Activated CD8-positive, alpha-beta memory T cell treated with anti-CD3 and anti-CD28 coated beads, Interleukin-2, amount 50 U/mL, for 48 hours (primary cell): ENCODE measurements at regions not wholly inside any gene's neighbourhood (a gene's known extent, or its start where the extent isn't known, plus 50 kb on each side); places are given as distances from the start of the nearest gene placed in this dataset.

ENCODE experiments used
- DNase-seq: peaks from one replicate; pipeline ENCODE4 v3.0.0-alpha.2; 2020

DNA sequence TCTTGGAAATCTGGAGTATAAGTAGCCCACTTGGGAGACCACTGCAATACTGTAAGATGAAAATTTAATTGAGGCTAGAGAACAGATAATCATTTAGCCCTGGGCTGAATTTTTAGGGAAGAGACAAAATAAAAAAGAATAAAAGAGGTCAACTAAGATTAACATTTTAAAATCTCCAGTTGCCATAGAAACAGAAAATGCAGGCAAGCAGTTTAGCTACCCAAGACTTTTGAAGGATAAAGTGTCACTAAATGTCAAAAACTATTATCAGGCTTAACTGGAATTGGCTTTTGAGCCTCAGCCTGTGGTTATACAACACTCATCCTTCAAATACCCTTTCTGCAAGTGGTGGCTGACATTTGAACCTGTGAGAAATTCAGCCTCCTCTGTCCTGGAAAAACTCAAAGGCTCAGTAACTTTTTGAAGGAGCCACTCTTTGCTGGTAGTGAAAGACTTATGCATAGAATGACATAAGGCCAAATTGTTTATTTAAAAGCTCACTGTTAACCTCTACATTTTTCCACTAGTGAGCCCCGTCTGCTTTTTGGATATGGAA, 220.7 kb upstream of the KCNJ16 start:
- DNase-seq: no peak

DNA sequence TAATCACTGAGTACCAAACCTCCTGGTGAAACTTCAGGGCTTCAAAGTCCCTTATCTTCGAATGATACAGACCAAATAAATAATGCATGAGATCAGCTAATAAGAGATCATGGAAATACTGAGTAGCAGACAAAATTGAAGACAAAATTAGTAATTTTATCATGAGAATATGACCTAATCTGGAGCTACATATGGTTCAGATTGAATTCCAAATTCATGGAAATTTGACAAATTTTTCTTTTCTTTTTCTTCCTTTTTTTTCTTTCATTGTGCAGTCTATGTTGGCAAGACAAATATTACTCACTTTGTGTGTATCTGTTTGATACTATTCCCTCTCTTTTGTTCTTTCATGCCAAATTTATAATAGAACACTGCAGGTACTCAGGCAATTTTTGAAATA, 218.1 kb upstream of the KCNJ16 start:
- no peak for DNase-seq

DNA sequence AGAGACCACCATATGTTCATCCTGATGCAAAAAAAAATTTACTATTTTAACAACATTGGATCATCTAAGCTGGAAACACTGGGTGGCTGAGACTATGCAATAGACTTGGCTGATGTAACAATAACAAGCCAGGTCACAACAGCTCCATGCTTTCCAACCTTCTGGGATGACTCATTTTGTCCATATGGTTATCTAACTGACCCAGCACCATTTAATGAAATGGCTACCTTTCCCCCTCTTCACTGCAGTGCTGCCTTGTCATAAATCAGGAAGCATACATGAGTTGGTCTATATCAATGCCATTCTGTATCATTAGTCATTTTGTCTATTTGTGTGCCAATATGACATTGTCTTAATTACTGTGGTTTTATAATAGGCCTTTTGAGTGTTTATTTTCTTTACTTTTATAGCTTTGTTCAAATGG, 217.6 kb upstream of the KCNJ16 start:
- no peak for DNase-seq

DNA sequence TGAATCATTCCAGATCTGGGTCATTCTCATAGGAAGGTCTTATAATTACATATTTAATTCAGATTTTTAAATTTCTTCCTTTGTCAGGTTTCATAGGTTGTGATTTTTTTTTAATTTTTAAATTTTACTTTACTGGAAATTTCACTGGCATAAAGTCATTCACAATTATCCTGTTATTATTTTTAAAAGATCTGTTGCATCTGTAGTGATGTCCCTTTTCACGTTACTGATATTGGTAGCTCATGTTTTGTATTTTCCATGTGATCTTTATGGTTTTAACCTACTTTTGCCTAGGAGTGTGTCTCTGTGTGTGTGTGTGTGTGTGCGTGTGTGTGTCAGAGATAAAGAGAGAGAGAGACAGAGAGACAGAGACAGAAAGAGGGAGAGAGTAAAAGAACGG, 216.6 kb upstream of the KCNJ16 start:
- DNase-seq: no peak

DNA sequence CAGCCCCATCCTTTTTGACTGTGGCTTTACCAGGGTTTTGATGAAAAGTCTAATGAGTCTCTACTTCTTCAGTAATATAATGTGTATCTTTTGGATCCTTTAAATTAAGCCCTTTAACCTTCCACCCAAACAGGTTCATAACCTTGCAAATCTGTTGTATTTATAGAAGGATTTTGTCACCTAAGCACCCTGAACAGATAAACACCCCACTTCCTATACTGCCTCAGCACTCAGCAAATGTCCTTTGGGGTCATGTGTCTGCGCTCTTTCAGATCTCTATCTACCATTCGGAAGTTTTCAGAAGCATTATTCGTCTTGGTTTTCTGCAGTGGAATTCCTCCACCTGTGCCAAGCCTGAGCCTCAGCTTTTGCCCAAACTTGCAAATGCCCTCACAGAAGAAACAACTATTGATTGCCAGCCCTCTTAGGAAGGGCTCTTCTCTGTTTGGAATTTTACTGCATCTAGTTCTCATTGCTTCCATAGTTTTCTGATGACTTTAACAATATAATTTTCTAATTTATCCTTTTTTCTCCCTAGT, 214.8 kb upstream of the KCNJ16 start:
- DNase-seq: no peak

DNA sequence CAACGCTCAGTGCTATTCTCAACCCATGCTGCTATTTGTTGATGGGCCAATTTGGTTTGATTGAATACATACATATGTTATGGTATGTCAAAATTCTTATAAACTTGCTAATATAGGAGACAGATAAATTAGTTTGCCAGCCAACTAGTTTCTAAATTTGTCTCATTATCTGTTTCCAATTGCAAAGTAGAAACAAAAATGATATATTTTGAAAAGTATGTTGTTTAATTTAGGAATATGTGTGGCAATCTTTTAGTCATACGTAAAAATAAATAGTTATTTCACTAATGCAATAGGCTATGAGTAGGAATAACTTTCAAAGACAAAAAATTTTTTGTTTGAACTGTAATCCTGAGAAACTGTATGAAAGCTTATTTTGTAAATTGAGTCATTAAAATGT, 210.6 kb upstream of the KCNJ16 start:
- no peak for DNase-seq

DNA sequence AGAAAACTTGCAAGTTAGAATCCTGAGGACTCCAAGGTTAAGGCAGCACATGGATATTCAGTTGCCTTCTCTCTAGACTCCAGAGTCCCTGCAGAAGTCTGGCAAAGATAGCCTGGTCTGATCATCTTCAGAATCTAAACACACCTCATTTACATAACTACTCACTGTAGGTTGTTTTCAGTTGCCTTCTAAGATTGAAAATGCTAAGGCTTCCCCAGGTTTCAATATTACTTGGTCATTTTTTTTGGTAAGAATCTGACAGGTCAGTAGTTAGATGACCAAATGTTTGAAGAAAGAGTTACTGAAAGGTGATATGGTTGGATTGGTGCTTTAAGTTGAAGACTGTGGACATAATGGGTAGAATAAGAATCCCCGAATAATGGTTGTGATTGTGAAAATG, 205.4 kb upstream of the KCNJ16 start:
- no peak for DNase-seq

DNA sequence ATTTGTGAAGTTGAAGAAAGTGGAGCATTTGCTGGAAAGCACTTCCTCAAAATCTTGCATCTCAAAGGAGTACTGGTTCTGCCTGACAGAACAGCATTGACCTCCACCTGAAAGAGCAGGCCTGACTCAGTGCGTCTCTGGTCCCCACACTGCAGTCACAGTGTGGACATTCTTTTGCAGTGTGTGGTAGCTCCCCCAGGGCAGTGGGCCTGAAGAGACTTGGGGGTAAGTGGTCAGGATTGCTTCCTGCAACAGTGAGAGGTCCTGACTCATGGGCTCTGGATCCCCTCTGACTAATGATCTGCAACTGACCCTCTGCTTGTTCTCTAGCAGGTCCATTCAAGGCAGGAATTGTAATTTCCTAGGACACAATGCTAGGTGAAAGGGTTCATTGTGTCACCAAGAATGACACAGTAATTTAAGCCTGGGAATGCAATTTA, 204.9 kb upstream of the KCNJ16 start:
- no peak for DNase-seq

DNA sequence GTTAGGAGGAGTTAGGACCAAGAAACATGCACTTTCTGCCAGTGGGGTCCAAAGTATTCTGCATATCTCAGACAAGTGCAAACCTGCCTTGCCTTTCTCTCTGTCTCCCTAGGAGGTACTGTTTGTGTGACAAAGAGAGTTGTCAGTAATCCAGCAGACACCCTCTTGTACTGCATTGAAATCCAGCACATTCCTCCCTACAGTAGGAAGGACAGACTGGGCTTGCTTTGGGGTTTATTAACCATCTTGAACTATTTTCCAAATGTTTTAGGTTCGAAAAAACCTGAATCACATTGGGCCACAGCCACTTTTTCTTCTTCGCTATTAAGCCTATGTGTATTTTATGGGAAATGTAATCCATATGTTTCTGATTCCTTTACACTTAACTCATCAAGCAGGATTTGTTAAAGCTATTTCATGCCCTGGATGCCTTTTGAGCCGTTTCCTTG, 204.2 kb upstream of the KCNJ16 start:
- no peak for DNase-seq

DNA sequence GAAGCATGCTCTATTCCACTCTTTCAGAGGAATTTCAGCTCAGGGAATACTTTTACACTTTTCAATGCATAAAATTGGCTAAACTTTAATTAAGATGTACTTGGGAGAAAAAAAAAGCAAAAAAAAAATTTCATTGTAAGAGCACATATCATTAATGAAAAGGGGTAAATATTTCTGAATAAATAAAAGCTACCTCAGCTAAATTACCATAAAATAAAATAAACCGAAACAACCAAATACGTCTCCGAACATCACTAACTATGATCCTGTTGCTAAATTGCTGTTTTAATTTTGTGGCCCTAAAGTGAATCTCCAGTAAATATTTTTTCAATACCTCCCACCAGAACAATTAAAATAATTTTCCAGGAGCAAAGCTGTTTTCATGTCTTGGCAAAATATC, 203.7 kb upstream of the KCNJ16 start:
- DNase-seq: no peak

DNA sequence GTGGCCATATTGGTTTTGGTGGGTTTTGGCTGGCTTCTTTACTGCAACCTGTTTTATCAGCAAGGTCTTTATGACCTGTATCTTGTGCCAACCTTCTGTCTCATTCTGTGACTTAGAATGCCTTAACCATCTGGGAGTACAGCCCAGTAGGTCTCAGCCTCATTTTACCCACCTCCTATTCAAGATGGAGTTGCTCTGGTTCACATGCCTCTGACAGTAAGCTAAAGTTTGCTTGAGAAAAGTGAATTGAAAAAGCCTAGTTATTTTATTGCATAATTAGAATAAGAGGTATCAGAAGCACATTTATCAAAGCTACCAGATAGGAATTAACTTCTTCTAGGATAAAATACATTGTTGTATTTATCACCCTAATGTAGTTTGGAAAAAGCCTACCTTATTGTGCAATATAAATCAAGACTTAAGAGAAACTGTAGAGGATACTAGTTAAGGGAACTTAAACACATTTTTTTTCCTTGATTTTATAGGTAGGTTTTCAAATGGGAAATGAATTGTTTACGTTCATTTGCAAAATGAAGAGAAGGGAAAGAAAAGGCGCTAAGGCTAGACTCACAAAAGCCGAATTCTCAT, 202.3 kb upstream of the KCNJ16 start:
- no peak for DNase-seq

DNA sequence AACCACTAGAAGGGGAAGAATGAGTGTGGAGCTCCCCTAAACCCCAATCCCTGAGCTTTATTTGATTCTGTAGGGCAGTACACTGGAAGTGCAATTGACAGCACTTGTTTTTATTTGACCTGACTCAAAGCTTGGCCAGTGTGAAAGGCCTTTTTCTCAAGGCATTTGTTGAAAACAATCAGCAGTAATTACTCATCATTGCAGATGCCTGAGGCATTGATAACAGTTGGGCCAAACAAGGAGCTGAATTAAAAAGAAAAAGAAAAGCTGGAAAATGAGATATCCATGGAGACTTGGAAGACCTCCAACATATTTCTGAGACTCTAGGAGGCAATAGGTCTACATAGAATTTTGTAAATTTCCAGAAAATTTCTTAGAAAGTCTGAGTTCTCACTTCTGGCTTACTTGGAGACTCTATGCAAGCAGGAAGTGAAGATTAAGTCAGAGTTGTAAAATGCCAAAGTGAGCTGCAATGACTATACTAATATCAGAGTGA, 200.8 kb upstream of the KCNJ16 start:
- no peak for DNase-seq

DNA sequence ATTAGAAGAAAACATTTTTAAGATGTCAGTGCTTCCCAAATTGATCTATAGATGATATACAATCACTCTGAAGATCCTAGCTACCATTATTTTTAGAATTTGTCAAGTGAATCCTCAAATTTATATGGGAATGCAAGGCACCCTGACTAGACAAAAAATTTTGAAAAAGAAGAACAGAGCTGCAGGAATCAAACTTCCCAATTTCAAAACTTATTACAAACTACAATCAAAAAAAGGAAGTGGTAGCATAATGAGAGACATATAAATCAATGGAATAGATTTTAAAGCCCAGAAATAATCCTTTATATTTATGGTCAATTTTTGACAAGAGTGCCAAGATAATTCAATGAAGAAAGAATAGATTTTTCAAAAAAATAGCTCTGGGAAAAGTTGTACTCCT, 198.3 kb upstream of the KCNJ16 start:
- DNase-seq: no peak

DNA sequence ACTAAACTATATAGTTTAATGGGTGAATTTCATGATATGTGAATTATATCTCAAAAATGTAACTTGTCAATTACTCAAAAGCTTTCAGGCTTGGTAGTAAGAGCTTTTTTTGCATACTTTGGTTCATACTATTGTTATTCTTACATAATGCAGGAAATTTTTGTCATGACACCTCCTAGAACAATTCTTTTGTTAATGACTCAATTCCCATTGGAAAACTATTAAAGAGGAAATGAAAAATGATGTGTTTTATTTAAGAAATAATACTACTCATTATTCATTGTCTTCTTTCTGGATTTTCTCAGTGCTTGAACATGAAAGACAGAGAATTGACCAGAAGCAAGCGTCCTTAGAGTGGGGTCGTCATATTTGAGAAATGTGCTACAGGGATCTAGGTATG, 196.4 kb upstream of the KCNJ16 start:
- DNase-seq: no peak

DNA sequence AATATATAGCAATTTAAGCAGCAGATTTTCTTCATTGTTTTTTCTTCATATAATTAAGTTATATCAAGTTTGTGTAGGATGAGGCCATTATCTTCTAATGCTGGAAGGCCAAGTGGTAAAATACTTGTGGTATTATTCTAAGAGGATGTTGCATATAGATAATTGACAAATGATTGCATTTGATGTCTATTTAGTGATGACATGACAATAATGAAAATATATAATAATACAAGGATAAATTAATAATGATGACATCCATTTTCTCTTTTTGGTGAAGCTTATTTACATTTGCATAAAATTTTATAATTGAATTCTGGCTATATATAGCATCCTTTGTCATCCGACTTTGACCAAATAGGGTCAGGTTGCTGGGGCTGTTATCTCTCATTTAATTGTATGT, 195.4 kb upstream of the KCNJ16 start:
- DNase-seq: no peak

DNA sequence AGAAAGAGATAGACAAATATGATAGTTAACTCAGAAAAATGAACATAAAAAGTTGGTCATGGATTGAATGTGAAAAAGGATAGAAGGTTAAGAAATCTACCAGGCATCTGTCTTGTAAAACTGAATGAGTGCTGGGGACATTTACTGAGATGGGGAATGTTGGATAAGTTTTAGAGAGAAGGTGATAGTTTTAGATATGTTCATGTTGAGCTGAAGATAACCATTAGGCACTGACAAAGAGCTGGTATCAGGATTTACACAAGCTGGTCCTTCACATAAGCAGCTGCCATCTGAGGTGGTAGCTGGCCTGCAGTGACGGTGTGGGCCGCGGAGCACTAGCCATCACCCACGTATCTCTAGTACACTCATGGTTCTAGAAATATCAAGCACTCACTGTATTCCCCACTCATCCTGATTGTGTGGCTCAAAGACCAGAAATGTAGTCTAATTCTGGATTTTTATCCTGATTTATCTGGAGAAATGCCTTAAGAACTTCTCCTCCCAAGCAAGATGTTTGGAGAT, 194.4 kb upstream of the KCNJ16 start:
- DNase-seq: no peak

DNA sequence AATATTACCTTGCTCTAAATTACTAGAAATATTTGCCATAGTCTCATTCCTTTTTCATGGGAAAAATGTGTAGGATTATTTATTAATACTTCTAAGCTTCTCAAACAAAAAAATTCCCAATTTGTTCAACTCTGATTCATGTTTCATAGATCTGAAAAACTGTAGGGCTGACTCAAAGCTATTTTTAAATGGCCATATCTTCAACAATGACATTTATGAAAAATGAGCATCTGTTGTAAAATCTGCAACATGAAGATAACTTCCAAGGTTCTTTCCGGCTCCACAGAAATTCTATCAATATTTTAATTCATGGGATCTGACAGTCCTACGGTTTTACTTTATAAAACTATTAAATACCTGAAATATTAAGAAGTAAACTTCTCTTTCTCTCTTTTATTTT, 192.7 kb upstream of the KCNJ16 start:
- no peak for DNase-seq

DNA sequence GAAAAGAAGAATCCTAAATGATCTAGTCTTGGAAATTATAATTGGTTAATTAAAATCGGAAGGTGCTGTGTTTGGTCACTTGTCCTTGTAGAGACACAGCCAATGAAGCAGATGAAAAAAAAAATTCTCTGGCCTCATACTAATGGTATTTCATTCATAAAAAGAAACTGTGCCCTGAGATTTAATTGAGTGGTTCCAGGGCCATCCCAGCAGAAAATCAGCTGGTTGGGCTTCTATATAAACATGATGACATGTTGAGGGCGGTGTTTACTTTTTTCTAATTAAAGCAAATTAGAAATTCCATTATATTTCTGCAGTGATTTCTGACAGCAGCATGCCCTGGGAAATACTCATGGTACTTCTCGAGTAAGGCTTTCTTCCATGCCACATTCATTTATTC, 191.9 kb upstream of the KCNJ16 start:
- DNase-seq: no peak

DNA sequence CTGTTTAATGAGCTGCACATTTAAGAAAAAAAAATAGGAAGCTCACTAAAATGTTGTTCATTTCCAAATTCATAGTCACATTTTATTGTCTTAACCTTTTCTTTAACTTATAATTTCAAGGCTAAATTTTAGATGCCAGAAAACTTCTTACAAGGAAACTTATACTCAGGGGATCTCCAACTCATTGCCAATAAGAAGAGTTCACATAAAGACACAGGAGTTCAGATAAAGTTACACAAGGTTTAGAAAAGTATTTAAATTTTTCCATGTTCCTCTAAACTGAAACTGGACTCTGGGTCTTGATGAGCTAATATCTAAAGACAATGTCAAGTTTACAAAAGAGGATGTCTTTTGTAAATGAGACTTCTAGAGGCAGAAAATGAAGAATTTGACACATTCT, 190.7 kb upstream of the KCNJ16 start:
- no peak for DNase-seq

DNA sequence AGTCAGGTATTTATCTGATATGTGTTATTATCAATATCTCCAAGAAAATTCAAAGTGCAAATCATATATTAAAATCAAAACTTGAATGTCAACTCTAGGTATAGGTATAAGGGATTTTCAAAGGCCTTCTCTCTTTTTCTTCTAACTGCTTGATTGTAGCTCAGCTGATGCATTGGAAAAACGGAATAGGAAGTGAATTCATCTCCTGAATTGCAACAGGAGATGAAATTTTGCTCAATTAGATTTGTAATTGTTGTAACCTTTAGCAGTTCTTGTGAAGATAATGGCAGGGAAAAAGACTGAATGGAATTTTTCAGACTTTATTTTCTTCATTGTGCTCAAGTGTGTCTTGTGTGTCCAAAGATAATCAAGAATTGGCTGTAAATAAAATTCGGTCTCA, 190.2 kb upstream of the KCNJ16 start:
- DNase-seq: no peak

DNA sequence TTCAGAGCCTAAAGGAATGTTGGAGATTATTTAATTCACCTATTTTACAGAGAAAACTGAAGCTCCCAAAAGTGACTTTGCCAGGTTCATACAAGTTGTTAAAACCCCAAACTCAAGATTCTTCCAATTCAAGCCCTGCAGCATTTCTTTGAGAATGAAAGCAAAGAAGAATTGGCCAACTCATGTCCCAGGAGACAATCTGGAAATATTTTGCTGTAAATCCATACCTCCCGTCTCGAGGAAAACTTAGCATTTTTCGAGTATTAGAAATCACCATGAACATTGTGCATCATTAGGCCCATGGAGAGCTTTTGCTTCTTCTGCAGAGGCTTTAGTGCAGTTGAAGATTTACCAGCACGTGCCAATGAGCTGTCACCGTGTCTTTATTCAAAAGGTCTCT, 176.4 kb upstream of the KCNJ16 start:
- DNase-seq: no peak

DNA sequence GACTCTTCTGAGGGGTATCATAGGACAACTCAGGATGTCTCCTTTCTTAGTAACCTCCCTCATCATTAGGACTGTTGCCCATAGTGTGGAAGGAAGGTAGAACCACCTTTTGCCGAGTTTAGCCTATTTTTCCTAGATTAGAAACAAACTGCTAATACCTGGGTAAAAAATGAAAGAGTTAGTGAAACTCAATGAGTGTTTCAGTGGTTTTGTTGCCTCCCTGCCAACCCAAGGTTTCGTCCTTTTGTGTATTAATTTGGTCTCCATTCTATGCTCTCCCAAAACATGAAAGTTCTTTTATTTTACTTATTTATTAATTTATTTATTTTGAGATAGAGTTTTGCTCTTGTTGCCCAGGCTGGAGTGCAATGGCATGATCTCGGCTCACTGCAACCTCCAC, 174.9 kb upstream of the KCNJ16 start:
- DNase-seq: no peak

DNA sequence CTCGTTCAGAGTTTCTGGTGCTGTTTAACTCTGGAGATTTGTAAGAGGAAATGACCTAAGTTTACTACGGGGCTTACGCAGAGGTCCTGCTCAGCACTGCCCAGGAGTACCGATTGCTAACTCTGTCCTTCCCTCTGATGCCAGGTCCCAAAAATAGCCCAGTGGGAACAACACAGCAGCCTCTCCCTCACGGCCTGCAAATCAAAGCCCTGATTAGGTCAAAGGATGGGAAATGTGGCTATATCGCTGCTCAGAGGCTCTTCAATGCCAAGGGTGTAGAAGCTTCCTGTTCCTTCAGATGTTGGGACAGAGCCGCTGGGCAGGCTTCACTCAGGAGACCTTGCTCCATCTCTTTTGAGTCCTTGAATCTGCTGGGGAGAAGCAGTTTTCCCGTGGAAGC, 174.2 kb upstream of the KCNJ16 start:
- no peak for DNase-seq

DNA sequence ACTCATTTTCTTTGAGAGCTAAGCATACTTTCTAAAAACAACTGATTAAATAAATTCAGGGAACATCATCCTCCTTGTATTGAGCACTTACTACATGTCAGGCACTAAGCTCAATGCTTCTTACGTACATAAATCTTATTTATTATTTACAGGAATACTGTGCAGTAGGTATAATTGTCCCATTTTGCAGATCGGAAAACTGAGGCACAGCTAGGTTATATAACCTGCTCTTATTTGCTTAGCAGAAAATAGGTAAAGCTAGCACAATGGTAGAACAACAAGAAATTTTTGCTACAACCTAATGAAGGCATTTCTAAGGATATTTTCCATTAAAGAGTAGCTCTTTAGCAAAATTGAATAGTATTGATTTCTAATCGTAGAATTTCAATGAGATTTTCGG, 168.7 kb upstream of the KCNJ16 start:
- no peak for DNase-seq
